ENCODE measurements at regions not wholly inside any gene's neighbourhood (a gene's known extent, or its start where the extent isn't known, plus 50 kb on each side); places are given as distances from the start of the nearest gene placed in this dataset.
"Not testable (repeated sequence)": the region's sequence is repeated elsewhere in the genome, so short reads cannot be mapped to it uniquely, and the experiment has no call there.

- peak; percentile 73 for DNase-seq (ENCODE audit: low read depth)
Observed at GRCh38 chr14:23831596-23831995, 122.0 kb upstream of the DHRS4 start.

DNA sequence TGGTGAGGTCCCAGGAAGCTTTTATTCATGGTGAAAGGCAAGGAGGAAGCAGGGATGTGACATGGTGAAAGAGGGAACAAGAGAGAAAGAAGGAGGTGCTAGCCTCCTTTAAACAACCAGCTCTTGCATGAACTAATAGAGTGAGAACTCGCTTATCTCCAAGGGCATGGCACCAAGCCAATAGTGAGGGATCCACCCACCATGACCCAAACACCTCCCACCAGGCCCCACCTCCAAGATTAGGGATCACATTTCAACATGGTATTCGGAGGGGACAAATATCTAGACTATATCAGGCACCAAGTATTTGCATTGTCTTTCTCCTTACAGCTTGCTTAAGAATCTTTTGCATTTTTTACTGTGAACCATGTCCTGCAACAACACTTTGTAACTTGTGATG is 91.9 kb upstream of the DHRS4 start:
- DNase-seq (ENCODE audit: low read depth): peak; percentile 74

- DNase-seq (ENCODE audit: low read depth): no peak
Observed at GRCh38 chr14:23862513-23862912, 91.1 kb upstream of the DHRS4 start.

- DNase-seq (ENCODE audit: low read depth): peak; percentile 11
Observed at GRCh38 chr14:23863836-23864235, 89.7 kb upstream of the DHRS4 start.

DNA sequence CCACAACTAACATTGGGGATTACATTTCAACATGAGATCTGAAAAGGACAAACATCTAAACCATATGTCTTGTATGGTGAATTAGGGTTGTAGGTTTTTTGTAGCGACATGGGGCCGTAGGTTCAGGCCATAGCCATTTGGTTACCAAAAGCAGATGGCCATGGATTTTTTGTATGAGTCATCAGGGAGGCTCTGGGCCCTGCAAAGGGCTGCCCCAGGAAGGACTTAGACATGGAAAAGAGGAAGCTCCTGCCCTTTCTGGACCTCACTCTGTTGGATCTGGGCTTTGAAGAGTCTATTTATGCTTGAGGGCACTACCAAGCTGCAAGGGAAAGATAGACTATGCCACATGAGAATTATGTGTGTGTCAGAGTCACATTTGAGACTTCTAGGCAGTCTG is 89.3 kb upstream of the DHRS4 start:
- DNase-seq (ENCODE audit: low read depth): no peak

DNA sequence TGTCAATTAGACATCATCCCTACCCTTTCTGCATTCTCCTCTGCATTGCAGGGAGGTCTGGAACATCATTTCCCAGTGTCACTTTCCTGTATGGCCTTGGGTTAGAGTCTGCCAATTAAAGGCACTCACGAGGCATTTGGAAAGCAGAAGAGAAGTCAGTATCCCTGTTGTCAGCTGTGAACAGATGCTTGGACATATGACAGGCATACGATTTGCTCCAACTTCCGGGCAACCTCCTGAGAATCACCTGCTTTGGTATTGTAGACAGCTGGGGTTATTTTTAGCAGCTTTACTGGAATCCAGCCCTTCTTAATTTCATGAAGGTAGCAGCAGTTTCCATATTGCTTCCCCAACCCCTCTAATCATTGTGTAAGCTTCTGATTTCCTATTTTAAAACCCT is 88.7 kb upstream of the DHRS4 start:
- DNase-seq (ENCODE audit: low read depth): no peak

DNA sequence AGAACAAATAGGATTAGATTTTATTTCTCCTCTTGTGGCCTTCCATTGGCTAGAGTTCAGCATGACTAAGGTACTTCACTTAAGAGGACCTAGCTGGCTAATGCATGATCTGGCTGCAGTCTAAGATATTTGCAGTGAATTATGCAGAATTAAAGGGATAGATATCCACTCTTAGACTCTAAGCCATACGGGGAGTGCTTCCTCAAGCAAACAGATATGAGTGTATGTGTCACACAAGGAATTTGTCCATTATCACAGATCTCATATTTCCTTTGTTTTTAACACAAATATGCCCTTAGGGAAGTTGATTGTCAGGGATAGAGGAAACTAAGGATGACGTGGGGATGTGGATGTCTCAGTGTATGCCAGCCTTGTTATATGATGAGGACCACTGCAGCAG is 88.1 kb upstream of the DHRS4 start:
- peak; percentile 83 for DNase-seq (ENCODE audit: low read depth)

GRCh38 chr14:23866269-23866668 is 87.3 kb upstream of the DHRS4 start:
- DNase-seq (ENCODE audit: low read depth): peak; percentile 30

DNA sequence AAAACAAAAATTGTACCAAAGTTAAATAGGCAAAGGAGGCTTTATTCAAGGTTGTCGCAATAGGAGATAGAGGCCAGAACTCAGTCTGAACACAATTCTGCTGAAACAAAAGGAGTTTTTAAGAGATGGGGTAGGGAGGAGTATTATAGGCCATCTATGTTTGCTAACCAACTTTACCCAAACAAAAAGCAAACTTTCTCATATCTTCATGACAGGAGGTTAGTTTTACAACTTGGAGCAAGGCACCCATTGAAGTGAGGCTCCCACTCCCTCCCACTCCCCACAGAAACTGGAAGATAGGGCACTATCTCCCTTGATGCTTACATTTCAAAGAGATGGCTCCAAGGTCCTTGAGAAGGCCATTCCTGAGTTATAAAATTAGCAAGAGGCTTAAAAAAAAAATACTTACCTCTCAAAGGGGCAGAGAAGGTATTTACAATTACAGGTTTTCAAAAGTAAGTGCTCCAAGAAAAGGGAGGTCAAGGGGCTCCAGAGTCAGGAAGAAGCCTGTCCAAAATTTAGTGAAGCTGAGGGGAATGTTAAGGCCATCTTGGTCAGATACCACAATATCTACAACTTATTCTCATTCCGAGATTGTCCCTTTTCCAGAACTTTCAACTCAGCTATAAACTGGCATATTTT is 84.4 kb upstream of the DHRS4 start:
- DNase-seq (ENCODE audit: low read depth): no peak

GRCh38 chr14:23876160-23876750 is 77.3 kb upstream of the DHRS4 start:
- DNase-seq (ENCODE audit: low read depth): no peak

DNA sequence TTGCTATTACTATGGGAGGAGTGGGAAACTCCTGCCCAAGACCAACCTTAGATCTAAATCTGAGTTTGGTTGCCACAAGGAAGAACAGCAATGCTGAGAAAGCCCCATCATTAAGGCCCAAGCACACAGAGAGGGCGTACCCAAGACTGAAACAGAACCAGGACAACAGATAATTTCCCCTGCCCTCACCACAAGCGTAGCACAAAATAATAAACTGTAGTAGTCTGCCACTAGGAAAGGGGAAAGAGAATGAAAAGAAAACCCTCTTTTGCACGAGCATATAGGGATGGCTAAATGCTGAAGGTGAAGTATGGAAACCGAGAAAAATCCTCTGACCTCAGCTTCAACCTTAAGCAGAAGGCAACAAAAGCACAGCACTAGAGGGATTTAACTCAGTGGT is 76.5 kb upstream of the DHRS4 start:
- DNase-seq (ENCODE audit: low read depth): no peak

- DNase-seq (ENCODE audit: low read depth): no peak
Observed at GRCh38 chr14:23877538-23878180, 75.9 kb upstream of the DHRS4 start.

- DNase-seq (ENCODE audit: low read depth): no peak
Observed at GRCh38 chr14:23881282-23881681, 72.3 kb upstream of the DHRS4 start.

GRCh38 chr14:23883684-23884540 is 69.7 kb upstream of the DHRS4 start:
- DNase-seq (ENCODE audit: low read depth): no peak

DNA sequence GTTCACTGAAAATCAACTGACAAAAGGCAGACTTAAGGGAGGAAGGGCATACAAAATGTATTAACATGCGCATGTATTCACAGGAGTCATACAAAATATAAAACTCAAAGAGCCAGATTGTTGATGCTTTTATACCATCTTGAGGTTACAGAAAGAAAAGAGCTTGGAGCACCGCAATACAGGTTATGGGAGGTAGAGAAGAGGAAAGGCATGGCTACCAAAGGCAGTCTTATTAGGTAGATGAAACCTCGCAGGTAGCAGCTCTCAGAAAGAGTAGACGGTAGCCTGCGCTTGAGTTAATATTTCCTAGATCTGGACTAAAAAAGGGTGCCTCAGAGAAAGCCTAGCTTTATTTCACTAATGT is 69.0 kb upstream of the DHRS4 start:
- no peak for DNase-seq (ENCODE audit: low read depth)

DNA sequence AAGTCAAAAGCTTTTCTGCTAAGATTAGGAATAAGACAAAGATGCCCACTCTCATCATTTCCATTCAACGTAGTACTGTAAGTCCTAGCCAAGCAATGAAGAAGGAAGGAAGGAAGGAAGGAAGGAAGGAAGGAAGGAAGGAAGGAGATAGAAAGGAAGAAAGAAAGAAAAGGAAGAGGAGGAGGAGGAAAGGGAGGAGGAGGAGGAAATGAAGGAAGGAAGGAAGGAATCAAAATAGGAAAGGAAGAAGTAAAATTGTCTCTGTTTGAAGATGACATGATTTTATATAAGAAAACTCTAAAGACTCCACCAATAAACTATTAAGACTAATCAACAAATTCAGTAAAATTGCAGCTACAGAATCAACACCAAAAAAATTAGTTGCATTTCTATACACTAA is 66.0 kb upstream of the DHRS4 start:
- no peak for DNase-seq (ENCODE audit: low read depth)

- DNase-seq (ENCODE audit: low read depth): not testable (repeated sequence)
Observed at GRCh38 chr14:23891717-23892116, 61.9 kb upstream of the DHRS4 start.

- not testable (repeated sequence) for DNase-seq (ENCODE audit: low read depth)
Observed at GRCh38 chr14:23892289-23892688, 61.3 kb upstream of the DHRS4 start.

DNA sequence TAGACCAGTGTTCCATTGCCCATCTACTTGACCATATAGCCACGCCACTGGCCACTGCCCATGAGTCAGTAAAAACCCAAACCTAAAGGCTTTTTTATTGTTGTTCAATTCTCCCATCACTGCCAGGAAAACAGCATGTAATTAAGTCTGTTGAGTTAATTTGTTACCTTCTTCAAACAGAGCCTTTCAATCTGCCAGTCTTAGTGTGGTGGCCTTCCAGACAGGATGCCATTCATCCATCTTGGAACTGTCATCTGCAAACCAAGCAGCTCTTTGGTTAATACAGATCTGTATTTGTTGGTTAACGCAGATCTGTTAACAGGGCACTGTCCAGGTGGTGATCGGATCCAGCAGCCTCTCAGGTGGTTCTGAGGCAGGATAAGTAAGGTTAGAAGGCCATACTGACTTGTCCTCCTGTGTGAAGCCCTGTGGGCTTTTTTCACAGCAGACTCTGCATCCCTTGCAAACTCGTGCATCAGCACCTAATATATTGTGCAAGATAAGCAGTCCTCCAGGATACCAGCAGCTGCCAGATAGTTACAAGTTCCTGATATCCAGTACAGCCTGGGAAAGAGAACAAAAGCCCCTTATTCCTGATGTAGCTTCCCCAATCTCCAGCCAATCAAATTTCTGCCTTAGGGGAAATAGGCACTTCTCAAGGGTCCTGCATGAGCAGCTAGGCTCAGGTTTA is 59.1 kb upstream of the DHRS4 start:
- no peak for DNase-seq (ENCODE audit: low read depth)

- no peak for DNase-seq (ENCODE audit: low read depth)
Observed at GRCh38 chr14:23895053-23895419, 58.5 kb upstream of the DHRS4 start.

GRCh38 chr14:23895480-23895879 is 58.1 kb upstream of the DHRS4 start:
- DNase-seq (ENCODE audit: low read depth): no peak

GRCh38 chr14:23896609-23897153 is 56.9 kb upstream of the DHRS4 start:
- DNase-seq (ENCODE audit: low read depth): no peak

All from Daoy (cell line).